Ishikawa (cell line): ENCODE measurements at regions not wholly inside any gene's neighbourhood (a gene's known extent, or its start where the extent isn't known, plus 50 kb on each side); places are given as distances from the start of the nearest gene placed in this dataset.

Source experiments
- CEBPB ChIP-seq: IDR thresholded peaks from 2 replicates; pipeline ENCODE4 v1.6.1; 2012
- CREB1 ChIP-seq: IDR thresholded peaks from 2 replicates; pipeline ENCODE4 v1.6.1; 2012; ENCODE audit warnings: low read depth
- EGR1 ChIP-seq: IDR thresholded peaks from 2 replicates; pipeline ENCODE4 v1.6.1; 2012
- EP300 ChIP-seq: IDR thresholded peaks from 2 replicates; pipeline ENCODE4 v1.6.1; 2012; ENCODE audit warnings: borderline replicate concordance
- FOXM1 ChIP-seq: IDR thresholded peaks from 2 replicates; pipeline ENCODE4 v1.6.1; 2012; ENCODE audit warnings: low read depth, borderline replicate concordance
- NFIC ChIP-seq: IDR thresholded peaks from 2 replicates; pipeline ENCODE4 v1.6.1; 2012
- RAD21 ChIP-seq: IDR thresholded peaks from 2 replicates; pipeline ENCODE4 v1.6.1; 2012; ENCODE audit warnings: low read depth
- TAF1 ChIP-seq: IDR thresholded peaks from 2 replicates; pipeline ENCODE4 v1.6.1; 2012; ENCODE audit warnings: low read depth, mild to moderate bottlenecking
- TCF12 ChIP-seq: IDR thresholded peaks from 2 replicates; pipeline ENCODE4 v1.6.1; 2012; ENCODE audit warnings: low read depth
- TEAD4 ChIP-seq: IDR thresholded peaks from 2 replicates; pipeline ENCODE4 v1.6.1; 2012
- YY1 ChIP-seq: IDR thresholded peaks from 2 replicates; pipeline ENCODE4 v1.6.1; 2012; ENCODE audit warnings: low read depth
- ZBTB7A ChIP-seq: IDR thresholded peaks from 2 replicates; pipeline ENCODE4 v1.6.1; 2012; ENCODE audit warnings: low read depth
- TF ChIP-seq, protein P1 (sequence below): IDR thresholded peaks from 2 replicates; pipeline ENCODE4 v1.6.1; 2012
- TF ChIP-seq, protein P2 (sequence below): IDR thresholded peaks from 2 replicates; pipeline ENCODE4 v1.6.1; 2012
- TF ChIP-seq, protein P3 (sequence below): IDR thresholded peaks from 2 replicates; pipeline ENCODE4 v1.6.1; 2012; ENCODE audit warnings: low read depth, mild to moderate bottlenecking

DNA sequence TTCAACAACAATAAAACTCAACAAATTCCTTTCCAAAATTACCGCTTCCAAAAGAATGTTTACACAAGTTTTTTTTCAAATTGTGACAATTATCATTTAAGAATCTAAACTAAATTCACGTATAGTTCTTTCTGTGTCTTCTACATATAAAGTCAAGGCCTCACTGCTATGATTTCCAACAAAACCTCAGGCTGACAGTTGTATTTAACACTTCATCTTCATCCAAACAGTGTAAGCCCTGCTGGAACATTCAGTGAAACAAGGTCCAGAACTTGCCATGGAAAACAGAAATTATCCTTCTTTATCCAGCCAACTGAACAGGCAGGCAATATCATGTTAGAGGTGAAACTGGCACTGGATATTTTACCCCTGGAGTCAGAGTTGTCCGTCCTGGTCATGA lies 357.9 kb downstream of the PID1 start:
- TF ChIP-seq EP300 (no peak), RAD21 (no peak), FOXM1 (no peak), TEAD4 (no peak), EGR1 (no peak)

DNA sequence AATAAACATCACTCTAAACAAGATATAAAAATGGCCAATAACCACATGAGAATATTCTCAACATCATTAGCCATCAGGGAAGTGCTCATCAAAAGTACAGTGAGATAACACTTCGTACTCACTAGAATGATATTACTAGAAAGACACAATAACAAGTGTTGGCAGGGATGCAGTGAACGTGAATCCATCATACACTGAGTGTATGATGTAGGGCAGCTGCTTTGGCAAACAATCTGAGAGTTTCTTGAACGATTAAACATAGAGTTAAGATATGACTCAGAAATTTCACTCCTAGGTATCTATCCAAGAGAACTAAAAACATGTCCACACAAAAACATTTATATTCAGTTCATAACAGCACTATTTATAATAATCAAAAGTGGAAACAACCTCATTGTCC lies 368.9 kb downstream of the PID1 start:
- TF ChIP-seq, protein P1, sequence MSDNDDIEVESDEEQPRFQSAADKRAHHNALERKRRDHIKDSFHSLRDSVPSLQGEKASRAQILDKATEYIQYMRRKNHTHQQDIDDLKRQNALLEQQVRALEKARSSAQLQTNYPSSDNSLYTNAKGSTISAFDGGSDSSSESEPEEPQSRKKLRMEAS = no peak
- TF ChIP-seq CEBPB = no peak
- TF ChIP-seq, protein P2, sequence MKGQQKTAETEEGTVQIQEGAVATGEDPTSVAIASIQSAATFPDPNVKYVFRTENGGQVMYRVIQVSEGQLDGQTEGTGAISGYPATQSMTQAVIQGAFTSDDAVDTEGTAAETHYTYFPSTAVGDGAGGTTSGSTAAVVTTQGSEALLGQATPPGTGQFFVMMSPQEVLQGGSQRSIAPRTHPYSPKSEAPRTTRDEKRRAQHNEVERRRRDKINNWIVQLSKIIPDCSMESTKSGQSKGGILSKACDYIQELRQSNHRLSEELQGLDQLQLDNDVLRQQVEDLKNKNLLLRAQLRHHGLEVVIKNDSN = no peak
- TF ChIP-seq, protein P3, sequence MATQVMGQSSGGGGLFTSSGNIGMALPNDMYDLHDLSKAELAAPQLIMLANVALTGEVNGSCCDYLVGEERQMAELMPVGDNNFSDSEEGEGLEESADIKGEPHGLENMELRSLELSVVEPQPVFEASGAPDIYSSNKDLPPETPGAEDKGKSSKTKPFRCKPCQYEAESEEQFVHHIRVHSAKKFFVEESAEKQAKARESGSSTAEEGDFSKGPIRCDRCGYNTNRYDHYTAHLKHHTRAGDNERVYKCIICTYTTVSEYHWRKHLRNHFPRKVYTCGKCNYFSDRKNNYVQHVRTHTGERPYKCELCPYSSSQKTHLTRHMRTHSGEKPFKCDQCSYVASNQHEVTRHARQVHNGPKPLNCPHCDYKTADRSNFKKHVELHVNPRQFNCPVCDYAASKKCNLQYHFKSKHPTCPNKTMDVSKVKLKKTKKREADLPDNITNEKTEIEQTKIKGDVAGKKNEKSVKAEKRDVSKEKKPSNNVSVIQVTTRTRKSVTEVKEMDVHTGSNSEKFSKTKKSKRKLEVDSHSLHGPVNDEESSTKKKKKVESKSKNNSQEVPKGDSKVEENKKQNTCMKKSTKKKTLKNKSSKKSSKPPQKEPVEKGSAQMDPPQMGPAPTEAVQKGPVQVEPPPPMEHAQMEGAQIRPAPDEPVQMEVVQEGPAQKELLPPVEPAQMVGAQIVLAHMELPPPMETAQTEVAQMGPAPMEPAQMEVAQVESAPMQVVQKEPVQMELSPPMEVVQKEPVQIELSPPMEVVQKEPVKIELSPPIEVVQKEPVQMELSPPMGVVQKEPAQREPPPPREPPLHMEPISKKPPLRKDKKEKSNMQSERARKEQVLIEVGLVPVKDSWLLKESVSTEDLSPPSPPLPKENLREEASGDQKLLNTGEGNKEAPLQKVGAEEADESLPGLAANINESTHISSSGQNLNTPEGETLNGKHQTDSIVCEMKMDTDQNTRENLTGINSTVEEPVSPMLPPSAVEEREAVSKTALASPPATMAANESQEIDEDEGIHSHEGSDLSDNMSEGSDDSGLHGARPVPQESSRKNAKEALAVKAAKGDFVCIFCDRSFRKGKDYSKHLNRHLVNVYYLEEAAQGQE = no peak
- no peak for TF ChIP-seq CREB1
- TF ChIP-seq RAD21 = no peak
- no peak for TF ChIP-seq ZBTB7A
- no peak for TF ChIP-seq EP300
- no peak for TF ChIP-seq FOXM1
- no peak for TF ChIP-seq TCF12
- no peak for TF ChIP-seq EGR1
- TF ChIP-seq YY1 = no peak
- TF ChIP-seq TAF1 = no peak
- TF ChIP-seq NFIC = no peak
- no peak for TF ChIP-seq TEAD4

DNA sequence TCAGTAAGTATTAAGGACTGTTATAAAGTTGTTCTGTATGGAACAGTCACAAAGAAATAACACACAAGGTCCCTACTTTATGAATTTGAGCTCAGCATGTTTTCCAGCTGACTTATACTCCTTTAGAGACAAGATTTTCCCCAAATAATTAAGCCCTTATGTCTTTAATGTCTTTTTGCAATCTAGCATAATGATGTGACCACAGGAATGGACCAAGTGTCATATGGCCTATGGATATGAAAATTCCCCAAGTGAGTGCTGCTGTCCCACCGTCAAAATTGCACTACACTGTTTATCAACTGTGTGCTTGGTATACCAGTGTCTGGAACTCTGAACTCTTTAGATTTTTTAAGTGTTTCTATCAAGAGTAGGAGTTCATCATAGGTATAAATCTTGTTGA lies 369.6 kb downstream of the PID1 start:
- no peak for TF ChIP-seq TCF12
- TF ChIP-seq RAD21 = no peak
- TF ChIP-seq ZBTB7A = no peak
- TF ChIP-seq, protein P2 = no peak
- TF ChIP-seq, protein P1 = no peak
- no peak for TF ChIP-seq TAF1
- no peak for TF ChIP-seq EP300
- no peak for TF ChIP-seq EGR1
- no peak for TF ChIP-seq TEAD4
- TF ChIP-seq, protein P3 = no peak
- no peak for TF ChIP-seq FOXM1
- no peak for TF ChIP-seq NFIC
- no peak for TF ChIP-seq CREB1
- no peak for TF ChIP-seq CEBPB
- no peak for TF ChIP-seq YY1

DNA sequence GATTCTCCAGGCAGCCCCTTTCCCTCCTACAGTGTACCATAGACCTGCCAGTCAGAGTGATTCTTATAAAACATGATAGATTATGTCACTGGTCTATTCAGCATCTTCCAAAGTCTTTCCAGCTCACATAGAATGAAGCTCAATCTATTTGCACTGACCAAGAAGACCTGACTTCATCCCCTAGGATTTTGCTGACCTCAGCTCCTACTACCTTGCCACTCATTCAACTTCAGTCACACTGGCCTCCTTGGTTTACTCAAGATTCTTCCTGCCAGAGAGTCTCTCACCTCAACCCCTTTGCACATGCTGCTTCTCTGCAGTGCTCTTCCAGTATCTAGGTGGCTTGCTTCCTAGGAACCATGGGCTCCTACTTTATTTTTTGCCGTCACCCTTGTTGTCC lies 392.9 kb downstream of the PID1 start:
- TF ChIP-seq NFIC = no peak
- TF ChIP-seq ZBTB7A = no peak
- TF ChIP-seq, protein P1 = no peak
- no peak for TF ChIP-seq CREB1
- no peak for TF ChIP-seq YY1
- no peak for TF ChIP-seq RAD21
- TF ChIP-seq EGR1 = no peak
- no peak for TF ChIP-seq CEBPB
- TF ChIP-seq, protein P3 = no peak
- no peak for TF ChIP-seq FOXM1
- no peak for TF ChIP-seq TAF1
- TF ChIP-seq EP300 = no peak
- TF ChIP-seq, protein P2 = no peak
- TF ChIP-seq TCF12 = no peak
